ENCODE measurements at regions not wholly inside any gene's neighbourhood (a gene's known extent, or its start where the extent isn't known, plus 50 kb on each side); places are given as distances from the start of the nearest gene placed in this dataset.

DNA sequence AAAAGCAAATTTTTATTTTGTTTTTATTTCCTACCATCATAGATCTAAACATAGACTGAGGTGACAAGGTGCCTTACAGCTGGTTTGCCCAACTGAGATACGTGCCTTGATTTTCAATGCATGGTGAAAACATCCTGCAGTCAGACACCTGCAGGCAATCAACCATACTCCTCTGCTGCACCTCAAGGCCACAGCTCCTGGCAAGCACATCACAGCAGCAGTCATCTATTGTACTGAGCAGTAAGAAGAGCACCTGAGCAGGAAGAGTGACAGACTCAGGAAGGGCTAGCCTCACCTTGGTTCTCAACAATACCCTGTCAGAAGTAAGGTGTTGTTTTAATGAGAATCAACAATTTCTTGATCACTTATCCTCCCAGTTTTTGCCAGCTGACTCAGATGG, 1206.8 kb upstream of the NRXN1 start:
- H3K4me3 ChIP-seq (ENCODE audit: control insufficient read depth, low read depth, low read length) = no peak overlapping the region
- DNase-seq (ENCODE audit: low read depth) = no peak
- TF ChIP-seq, protein P1, sequence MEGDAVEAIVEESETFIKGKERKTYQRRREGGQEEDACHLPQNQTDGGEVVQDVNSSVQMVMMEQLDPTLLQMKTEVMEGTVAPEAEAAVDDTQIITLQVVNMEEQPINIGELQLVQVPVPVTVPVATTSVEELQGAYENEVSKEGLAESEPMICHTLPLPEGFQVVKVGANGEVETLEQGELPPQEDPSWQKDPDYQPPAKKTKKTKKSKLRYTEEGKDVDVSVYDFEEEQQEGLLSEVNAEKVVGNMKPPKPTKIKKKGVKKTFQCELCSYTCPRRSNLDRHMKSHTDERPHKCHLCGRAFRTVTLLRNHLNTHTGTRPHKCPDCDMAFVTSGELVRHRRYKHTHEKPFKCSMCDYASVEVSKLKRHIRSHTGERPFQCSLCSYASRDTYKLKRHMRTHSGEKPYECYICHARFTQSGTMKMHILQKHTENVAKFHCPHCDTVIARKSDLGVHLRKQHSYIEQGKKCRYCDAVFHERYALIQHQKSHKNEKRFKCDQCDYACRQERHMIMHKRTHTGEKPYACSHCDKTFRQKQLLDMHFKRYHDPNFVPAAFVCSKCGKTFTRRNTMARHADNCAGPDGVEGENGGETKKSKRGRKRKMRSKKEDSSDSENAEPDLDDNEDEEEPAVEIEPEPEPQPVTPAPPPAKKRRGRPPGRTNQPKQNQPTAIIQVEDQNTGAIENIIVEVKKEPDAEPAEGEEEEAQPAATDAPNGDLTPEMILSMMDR (IDR thresholded peaks at IDR 0.05; ENCODE audit: control insufficient read depth, insufficient read depth, low read depth, low read length, missing control alignments) = no peak

- no peak for DNase-seq (ENCODE audit: low read depth)
- TF ChIP-seq, protein P1 (IDR thresholded peaks at IDR 0.05; ENCODE audit: control insufficient read depth, insufficient read depth, low read depth, low read length, missing control alignments) = no peak
- no peak overlapping the region for H3K4me3 ChIP-seq (ENCODE audit: control insufficient read depth, low read depth, low read length)
These were observed 1190.2 kb upstream of the NRXN1 start for GRCh38 chr2:52222128-52222527.

GRCh38 chr2:52220393-52220792, 1188.5 kb upstream of the NRXN1 start:
- DNase-seq (ENCODE audit: low read depth) = no peak
- no peak overlapping the region for H3K4me3 ChIP-seq (ENCODE audit: control insufficient read depth, low read depth, low read length)
- TF ChIP-seq, protein P1 (IDR thresholded peaks at IDR 0.05; ENCODE audit: control insufficient read depth, insufficient read depth, low read depth, low read length, missing control alignments) = no peak

GRCh38 chr2:52210611-52211010, 1178.7 kb upstream of the NRXN1 start:
- TF ChIP-seq, protein P1 (IDR thresholded peaks at IDR 0.05; ENCODE audit: control insufficient read depth, insufficient read depth, low read depth, low read length, missing control alignments) = no peak
- no peak overlapping the region for H3K4me3 ChIP-seq (ENCODE audit: control insufficient read depth, low read depth, low read length)
- no peak for DNase-seq (ENCODE audit: low read depth)

DNA sequence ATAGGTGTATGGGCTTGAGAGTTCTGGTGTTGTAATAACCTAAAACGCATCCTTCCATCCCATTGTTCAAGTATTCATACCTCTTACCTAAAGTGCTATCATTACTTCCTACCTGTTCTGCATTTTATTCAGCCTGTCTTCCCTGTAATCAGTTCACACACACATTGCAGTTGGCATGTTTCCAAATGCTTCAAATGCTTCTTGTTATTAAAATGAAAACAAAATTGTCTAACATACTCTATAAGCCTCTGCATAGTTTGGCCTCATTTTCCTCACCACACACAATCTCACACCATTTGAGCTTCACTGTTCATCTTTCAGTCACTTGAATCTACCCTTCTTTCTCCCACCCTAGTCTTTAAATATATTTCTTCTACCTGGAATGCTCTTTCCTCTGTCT, 1178.2 kb upstream of the NRXN1 start:
- no peak for DNase-seq (ENCODE audit: low read depth)
- no peak overlapping the region for H3K4me3 ChIP-seq (ENCODE audit: control insufficient read depth, low read depth, low read length)
- TF ChIP-seq, protein P1 (IDR thresholded peaks at IDR 0.05; ENCODE audit: control insufficient read depth, insufficient read depth, low read depth, low read length, missing control alignments) = no peak

GRCh38 chr2:52194342-52194741, 1162.4 kb upstream of the NRXN1 start:
- no peak for DNase-seq (ENCODE audit: low read depth)
- TF ChIP-seq, protein P1 (IDR thresholded peaks at IDR 0.05; ENCODE audit: control insufficient read depth, insufficient read depth, low read depth, low read length, missing control alignments) = no peak

GRCh38 chr2:52193804-52194203, 1161.9 kb upstream of the NRXN1 start:
- TF ChIP-seq, protein P1 (IDR thresholded peaks at IDR 0.05; ENCODE audit: control insufficient read depth, insufficient read depth, low read depth, low read length, missing control alignments) = no peak
- no peak overlapping the region for H3K4me3 ChIP-seq (ENCODE audit: control insufficient read depth, low read depth, low read length)
- DNase-seq (ENCODE audit: low read depth) = no peak

More at GRCh38 chr2:52194342-52194741, 1162.4 kb upstream of the NRXN1 start:
- H3K4me3 ChIP-seq (ENCODE audit: control insufficient read depth, low read depth, low read length) = no peak overlapping the region
